Brain microvascular endothelial cell (primary cell): ENCODE measurements at regions not wholly inside any gene's neighbourhood (a gene's known extent, or its start where the extent isn't known, plus 50 kb on each side); places are given as distances from the start of the nearest gene placed in this dataset.

Experiments
- DNase-seq: peaks from one replicate; pipeline ENCODE4 v3.0.0-alpha.2; 2020
- H3K27ac ChIP-seq: fragments of 250-450 bp; sonication (Bioruptor Pico); 2 replicates; pipeline ENCODE4 v1.5.1; 2020; ENCODE audit warnings: mild to moderate bottlenecking, moderate library complexity
- H3K27me3 ChIP-seq: fragments of 250-450 bp; sonication (Bioruptor Pico); replicated peaks from 2 replicates; pipeline ENCODE4 v1.5.1; 2020; ENCODE audit warnings: mild to moderate bottlenecking
- H3K36me3 ChIP-seq: fragments of 250-450 bp; sonication (Bioruptor Pico); replicated peaks from 2 replicates; pipeline ENCODE4 v1.5.1; 2020; ENCODE audit warnings: mild to moderate bottlenecking
- H3K4me3 ChIP-seq: 2 replicates; pipeline ENCODE4 v1.5.1; 2011; ENCODE audit warnings: low read depth, mild to moderate bottlenecking, control low read depth, low read length, moderate library complexity
- in situ Hi-C: cut with HindIII; loops from 2 replicates; pipeline ENCODE4 v1.10.0; 2017; ENCODE audit warnings: low sequenced_read_pairs, low pct_ligation_motif_present
- TF ChIP-seq, protein P1 (sequence below): IDR thresholded peaks from 2 replicates; pipeline ENCODE4 v1.5.1; 2011; ENCODE audit warnings: low read depth, mild to moderate bottlenecking, moderate library complexity, low read length, control low read depth, inconsistent platforms; ENCODE audit errors: missing control alignments

DNA sequence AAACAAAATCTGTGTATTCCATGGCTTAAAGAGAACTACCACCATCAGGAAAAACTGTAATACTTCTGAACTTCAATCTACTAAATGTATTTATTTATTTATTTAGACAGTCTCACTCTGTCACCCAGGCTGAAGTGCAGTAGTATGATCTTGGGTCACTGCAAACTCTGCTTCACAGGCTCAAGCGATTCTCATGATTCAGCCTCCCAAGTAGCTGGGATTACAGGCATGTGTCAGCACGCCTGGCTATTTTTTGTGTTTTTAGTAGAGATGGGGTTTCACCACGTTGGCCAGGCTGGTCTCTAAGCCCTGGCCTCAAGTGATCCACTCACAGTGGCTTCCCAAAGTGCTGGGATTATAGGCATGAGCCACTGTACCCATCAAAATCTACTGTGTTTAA lies 202.3 kb upstream of the POU1F1 start:
- no peak for DNase-seq
- H3K27ac ChIP-seq, result no peak overlapping the region
- H3K4me3 ChIP-seq, result no peak overlapping the region
- in situ Hi-C loops, result no loop called here
- H3K27me3 ChIP-seq, result no peaks in the 10 kb centered on the region
- TF ChIP-seq, protein P1, sequence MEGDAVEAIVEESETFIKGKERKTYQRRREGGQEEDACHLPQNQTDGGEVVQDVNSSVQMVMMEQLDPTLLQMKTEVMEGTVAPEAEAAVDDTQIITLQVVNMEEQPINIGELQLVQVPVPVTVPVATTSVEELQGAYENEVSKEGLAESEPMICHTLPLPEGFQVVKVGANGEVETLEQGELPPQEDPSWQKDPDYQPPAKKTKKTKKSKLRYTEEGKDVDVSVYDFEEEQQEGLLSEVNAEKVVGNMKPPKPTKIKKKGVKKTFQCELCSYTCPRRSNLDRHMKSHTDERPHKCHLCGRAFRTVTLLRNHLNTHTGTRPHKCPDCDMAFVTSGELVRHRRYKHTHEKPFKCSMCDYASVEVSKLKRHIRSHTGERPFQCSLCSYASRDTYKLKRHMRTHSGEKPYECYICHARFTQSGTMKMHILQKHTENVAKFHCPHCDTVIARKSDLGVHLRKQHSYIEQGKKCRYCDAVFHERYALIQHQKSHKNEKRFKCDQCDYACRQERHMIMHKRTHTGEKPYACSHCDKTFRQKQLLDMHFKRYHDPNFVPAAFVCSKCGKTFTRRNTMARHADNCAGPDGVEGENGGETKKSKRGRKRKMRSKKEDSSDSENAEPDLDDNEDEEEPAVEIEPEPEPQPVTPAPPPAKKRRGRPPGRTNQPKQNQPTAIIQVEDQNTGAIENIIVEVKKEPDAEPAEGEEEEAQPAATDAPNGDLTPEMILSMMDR, result no peak
- H3K36me3 ChIP-seq, result no peaks in the 10 kb centered on the region

DNA sequence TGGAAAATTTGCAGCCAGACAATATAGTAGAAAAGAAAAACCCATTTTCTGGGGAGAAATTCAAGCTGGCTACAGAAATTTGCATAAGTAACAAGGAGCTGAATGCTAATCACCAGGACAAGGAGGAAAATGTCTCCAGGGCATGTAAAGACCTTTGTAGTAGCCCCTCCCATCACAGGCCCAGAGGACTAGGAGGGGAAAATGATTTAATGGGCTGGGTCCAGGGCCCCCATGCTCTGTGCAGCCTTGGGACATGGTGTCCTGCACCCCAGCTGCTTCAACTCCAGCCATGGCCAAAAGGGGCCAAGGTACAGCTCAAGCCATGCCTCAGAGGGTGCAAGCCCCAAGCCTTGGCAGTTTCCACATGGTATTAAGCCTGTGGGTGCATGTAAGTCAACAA lies 197.6 kb upstream of the POU1F1 start:
- TF ChIP-seq, protein P1, result no peak
- no peak overlapping the region for H3K4me3 ChIP-seq
- no peaks in the 10 kb centered on the region for H3K27me3 ChIP-seq
- DNase-seq, result no peak
- in situ Hi-C loops, result no loop called here
- no peak overlapping the region for H3K27ac ChIP-seq
- H3K36me3 ChIP-seq, result no peaks in the 10 kb centered on the region

DNA sequence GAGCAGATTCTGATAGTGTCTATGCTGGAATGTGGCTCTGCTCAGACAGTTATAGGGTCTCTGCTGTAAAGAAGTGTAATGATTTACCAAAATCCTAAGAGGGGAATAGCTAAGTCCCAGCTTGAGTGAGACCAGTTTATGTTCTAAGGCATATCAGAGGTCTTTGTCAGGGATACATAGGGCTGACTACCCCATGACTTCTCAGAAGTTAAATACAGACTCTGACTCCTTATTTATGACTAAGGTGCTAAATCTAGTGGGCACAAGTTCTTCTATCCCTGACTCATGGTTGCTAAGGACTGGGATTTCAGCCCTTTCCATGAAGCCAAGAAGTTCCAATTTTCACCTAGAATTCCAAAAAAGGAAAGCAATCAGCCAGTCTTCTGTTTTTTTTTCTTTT lies 192.6 kb upstream of the POU1F1 start:
- TF ChIP-seq, protein P1, result no peak
- no peak for DNase-seq
- no peaks in the 10 kb centered on the region for H3K36me3 ChIP-seq
- H3K27me3 ChIP-seq, result no peaks in the 10 kb centered on the region
- H3K27ac ChIP-seq, result no peak overlapping the region
- no peak overlapping the region for H3K4me3 ChIP-seq
- in situ Hi-C loops, result no loop called here

DNA sequence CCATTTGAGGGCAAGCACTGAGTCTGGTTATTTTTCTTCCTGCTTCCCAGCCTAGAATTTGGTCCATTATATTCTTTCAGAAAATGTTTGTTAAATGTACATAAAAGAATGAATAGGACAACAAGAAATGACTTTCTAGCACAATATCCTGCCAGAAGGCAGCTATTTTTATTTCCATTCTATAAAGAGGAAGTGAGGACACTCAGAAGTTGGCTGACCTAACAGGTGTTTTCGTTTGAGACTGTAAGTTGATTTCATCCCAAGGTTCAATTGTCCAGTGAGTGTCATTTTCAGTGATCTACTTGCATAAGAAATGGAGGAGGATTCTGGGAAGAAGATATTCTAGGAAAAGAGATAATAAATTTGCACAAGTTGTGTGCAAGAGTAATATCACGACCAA lies 191.9 kb upstream of the POU1F1 start:
- no peaks in the 10 kb centered on the region for H3K27me3 ChIP-seq
- TF ChIP-seq, protein P1, result no peak
- DNase-seq, result no peak
- in situ Hi-C loops, result no loop called here
- no peak overlapping the region for H3K27ac ChIP-seq
- no peaks in the 10 kb centered on the region for H3K36me3 ChIP-seq
- H3K4me3 ChIP-seq, result no peak overlapping the region

DNA sequence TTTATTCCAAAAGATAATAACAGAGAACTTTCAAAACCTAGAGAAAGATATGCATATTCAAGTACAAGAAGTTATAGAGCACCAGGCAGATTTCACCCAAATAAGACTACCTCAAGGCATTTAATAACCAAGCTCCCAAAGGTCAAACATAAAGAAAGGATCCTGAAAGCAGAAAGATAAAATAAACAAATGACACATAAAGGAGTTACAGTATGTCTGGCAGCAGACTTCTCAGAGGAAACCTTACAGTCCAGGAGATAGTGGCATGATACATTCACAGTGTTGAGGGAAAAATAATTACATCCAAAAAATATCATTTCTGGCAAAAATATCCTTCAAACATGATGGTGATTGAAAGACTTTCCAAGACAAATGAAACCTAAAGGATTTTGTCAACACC lies 185.8 kb upstream of the POU1F1 start:
- Histone ChIP-seq H3K27ac (no peak overlapping the region), H3K36me3 (no peaks in the 10 kb centered on the region), H3K4me3 (no peak overlapping the region), H3K27me3 (no peaks in the 10 kb centered on the region)
- DNase-seq, result no peak
- in situ Hi-C loops, result no loop called here
- TF ChIP-seq, protein P1, result no peak

DNA sequence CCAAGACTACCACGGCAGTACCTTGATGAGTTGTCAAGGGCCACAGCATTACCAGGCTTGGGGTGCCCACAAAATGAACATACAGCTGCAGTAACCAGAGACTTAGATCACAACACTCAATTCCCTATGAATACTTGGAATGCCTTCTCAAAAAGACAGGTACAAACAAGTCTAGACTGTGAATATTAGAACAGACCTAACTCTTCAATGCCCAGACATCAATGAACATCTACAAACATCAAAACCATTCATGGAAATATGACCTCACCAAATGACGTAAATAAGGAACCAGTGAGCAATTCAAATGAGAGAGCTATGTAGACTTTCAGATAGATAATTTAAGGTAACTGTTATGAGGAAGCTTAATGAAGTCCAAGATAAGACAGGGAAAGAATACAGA lies 185.1 kb upstream of the POU1F1 start:
- Histone ChIP-seq H3K4me3 (no peak overlapping the region), H3K27ac (no peak overlapping the region), H3K27me3 (no peaks in the 10 kb centered on the region), H3K36me3 (no peaks in the 10 kb centered on the region)
- in situ Hi-C loops, result no loop called here
- TF ChIP-seq, protein P1, result no peak
- no peak for DNase-seq
